H1 (cell line): ENCODE measurements at regions not wholly inside any gene's neighbourhood (a gene's known extent, or its start where the extent isn't known, plus 50 kb on each side); places are given as distances from the start of the nearest gene placed in this dataset.

Source experiments
- TF ChIP-seq, protein P1 (sequence below): IDR thresholded peaks from 2 replicates; pipeline ENCODE4 v1.6.1; 2011; ENCODE audit warnings: low read length, improper control_type of control experiment

DNA sequence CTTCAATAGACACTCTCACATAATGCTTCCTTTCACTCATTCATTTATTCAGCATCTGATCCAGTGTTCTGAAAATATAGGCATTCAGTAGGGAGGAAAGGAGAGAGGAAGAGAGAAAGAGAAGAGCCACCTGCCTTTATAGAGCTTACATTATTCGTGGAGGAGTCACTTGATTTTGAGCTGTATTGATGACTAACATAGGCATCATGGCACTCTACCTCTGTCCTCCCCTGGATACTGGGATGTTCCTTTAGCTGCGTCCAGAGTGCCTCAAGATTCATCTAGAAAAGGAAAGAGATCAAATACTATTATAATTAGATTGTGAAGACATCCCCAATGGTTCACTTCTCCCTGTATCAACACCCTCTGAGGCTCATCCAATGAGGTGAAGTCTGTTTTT is 345.1 kb downstream of the SPATA31D1 start (continued):
- TF ChIP-seq, protein P1, sequence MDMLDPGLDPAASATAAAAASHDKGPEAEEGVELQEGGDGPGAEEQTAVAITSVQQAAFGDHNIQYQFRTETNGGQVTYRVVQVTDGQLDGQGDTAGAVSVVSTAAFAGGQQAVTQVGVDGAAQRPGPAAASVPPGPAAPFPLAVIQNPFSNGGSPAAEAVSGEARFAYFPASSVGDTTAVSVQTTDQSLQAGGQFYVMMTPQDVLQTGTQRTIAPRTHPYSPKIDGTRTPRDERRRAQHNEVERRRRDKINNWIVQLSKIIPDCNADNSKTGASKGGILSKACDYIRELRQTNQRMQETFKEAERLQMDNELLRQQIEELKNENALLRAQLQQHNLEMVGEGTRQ, result no peak
